HG03342 (cell line): ENCODE measurements at regions not wholly inside any gene's neighbourhood (a gene's known extent, or its start where the extent isn't known, plus 50 kb on each side); places are given as distances from the start of the nearest gene placed in this dataset.

ENCODE experiments used
- ATAC-seq: cut with Tn5 transposase; IDR thresholded peaks from one replicate; pipeline ENCODE4 v1.9.1; 2021; ENCODE audit warnings: mild to moderate bottlenecking, moderate library complexity; ENCODE audit not compliant: unreplicated experiment

DNA sequence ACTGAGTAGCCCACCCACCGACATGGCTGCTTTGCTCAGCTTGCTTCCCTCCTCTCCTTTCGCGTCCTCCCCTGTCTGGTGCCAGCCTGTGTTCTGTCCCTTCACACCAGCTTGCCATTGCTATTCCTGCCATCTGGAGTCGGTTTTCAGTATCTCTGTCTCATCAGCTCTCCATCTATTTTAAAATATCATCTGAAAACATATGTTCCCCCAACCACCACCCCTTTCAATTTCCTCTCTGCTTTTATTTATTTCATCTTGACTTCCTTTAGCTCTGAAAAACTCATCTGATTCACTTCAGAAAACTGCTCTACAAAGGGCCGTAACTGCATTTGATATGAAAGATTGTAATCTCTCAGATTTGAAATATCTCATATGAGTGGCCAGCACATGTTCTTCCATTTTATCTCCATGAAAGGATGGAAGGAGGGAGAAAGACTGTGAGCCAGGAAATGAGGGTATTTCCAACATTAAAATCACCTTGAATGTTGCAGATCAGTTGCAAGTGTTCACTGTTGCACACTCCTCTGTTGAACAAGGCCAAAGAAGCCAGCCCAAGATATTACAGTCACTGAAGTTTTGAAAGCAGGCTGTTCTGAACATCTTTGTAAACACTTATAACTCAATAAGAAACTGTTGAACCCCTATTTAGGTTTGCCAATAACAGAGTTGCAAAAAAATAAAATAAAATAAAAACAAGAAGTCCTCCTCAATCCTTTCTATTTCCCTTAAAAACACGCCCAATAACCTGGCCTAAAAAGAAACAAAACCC is 202.4 kb upstream of the NEBL start:
- no peak for ATAC-seq

DNA sequence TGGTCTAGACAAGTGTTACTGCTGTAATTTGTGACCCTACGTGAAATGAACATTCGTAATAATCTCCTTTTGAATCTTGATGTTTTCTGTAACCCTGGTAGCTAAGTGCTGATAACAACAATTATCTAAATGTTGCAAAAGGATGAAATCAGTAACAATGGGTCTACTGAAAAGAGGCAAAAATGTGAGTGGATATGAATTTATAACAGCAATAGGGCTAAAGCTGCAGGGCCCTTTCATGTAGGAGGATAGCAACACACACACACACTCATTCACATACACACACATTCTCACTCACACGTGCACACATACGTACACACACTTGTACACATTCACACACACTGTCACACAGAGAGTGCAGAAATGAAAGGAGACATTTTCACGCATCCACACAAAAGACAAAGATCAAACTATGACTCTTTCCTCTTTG is 200.8 kb upstream of the NEBL start:
- no peak for ATAC-seq

- ATAC-seq, result no peak
Observed at GRCh38 chr10:21095494-21096055, 198.5 kb upstream of the NEBL start.

- no peak for ATAC-seq
Observed at GRCh38 chr10:21095073-21095472, 198.0 kb upstream of the NEBL start.

- ATAC-seq, result no peak
Observed at GRCh38 chr10:21092683-21093524, 195.8 kb upstream of the NEBL start.

- ATAC-seq, result no peak
Observed at GRCh38 chr10:21090609-21091082, 193.5 kb upstream of the NEBL start.

DNA sequence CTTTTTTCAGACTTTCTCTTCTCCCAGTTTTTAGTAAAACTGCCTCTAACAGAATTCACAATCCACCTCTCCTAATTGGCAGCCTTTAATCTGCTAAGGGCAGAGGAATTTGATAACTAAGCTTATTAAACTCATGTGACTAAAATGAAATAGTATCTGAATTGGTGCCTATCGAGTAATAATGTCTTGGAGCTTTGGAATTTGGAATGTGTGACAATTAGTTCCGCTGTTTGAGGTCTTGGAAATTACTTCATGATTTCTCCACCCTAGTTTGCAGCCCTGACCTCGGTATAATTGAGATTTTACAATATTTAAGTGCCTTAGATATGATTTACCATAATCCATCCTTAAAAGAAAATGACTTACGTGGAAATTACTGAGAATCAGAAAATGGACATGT is 190.4 kb upstream of the NEBL start:
- no peak for ATAC-seq

DNA sequence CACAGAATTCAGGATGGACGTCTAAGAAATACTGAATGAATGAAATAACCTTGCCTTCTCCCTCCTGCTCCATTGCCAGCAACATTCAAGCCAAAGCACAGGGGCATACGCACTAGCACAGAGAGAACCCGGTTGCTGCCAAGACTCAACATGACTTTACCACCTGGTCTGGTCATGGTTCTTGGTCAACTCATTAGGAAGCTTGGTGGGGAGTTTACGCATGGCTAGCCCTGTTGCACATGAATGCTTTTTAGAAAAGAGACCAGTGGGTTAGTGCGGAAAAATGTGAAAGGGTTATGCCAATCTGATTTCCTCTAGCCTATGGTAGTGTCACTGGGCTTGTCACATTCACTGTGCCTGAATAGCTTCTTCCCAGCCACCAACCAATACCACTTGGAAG is 187.6 kb upstream of the NEBL start:
- ATAC-seq, result no peak

GRCh38 chr10:21083861-21084260 is 186.8 kb upstream of the NEBL start:
- no peak for ATAC-seq

GRCh38 chr10:21082206-21082605 is 185.1 kb upstream of the NEBL start:
- ATAC-seq, result no peak

- no peak for ATAC-seq
Observed at GRCh38 chr10:21080261-21080660, 183.2 kb upstream of the NEBL start.

GRCh38 chr10:21079330-21079658 is 182.2 kb upstream of the NEBL start:
- ATAC-seq, result no peak

DNA sequence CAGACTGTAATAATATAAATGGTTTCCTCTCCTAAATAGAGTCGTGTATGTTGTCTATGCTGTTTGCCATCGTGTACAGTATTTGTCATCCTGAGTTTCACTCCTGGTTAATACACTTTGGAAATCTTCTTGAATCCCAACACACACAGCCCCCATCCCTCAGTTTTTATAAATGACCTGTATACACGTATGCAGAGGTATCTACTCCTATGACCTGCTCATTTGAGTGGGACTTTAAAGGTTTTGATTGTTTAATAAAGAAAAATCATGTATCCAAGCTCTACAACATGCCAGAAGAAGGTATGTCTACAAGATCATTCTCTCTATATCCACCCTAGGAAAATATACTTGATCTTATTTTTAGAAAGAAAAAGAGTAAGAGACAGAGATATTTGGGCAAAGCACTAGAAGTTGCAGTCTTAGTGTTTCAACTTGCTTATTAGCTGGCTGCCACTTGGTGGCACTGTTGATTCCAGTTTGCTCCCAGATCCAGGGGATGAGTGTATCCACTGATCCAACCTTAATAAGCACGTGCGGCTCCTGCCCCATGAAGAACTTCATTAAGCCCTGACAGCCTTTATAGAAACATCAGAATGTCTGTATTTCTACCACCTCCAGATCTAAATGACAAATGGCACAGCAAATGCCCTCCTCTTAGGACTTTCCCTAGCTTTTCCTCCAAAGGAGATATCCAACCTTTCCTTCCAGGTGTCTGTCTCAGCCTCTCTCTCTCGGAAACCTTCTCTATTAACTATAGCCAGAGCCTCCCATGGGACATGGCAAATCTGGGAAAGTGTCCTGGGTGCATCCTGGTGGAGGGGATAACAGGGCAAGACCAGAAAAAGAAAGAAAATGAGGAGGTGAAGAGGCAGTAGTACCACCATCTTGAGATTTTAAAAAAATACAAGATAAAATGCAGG is 181.6 kb upstream of the NEBL start:
- ATAC-seq, result peak; percentile 71

DNA sequence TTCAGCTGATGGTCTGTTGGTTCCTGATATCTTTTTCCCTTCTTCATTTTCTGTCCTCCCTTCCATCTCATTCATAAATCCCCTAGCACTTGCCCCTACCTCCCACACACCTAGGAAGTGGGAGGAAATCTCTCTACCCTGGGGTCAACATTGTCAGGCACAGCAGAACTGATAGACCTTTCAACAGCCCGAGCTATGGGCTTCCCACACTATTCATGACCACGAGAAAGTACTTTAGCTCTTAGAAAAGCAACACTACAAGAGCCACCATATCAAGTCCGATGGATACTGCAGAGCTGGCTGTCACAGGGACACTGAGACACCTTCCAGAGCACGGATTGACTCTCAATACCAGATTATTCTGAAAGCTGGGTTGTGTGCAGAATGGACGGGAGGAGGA is 180.6 kb upstream of the NEBL start:
- no peak for ATAC-seq

DNA sequence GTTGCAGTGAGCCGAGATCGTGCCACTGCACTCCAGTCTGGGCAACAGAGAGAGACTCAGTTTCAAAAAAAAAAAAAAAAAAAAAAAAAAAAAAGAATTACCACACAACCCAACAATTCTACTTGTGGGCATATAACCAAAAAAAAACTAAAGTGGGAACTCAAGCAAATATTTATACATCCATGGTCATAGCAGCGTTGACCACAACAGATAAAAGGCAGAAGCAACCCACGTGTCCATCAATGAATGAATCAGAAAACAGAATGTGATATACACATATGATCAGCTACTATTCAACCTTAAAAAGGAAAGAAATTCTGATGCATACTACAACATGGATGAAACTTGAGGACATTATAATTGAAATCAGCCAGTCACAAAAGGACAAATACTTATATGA is 179.3 kb upstream of the NEBL start:
- no peak for ATAC-seq

DNA sequence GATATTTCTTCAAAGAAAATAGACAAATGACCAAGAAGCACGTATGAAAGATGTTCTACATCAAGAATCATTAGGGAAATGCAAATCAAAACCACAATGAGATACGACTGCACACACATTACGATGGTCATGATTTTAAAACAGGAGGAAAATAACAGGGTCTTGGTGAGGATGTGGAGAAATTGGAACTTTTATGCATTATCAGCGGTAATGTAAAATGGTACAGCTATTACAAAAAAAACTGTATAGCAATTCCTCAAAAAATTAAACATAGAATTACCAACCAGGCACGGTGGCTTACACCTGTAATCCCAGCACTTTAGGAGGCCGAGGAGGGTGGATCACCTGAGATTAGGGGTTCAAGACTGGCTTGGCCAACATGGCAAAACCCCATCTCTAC is 178.8 kb upstream of the NEBL start:
- no peak for ATAC-seq

DNA sequence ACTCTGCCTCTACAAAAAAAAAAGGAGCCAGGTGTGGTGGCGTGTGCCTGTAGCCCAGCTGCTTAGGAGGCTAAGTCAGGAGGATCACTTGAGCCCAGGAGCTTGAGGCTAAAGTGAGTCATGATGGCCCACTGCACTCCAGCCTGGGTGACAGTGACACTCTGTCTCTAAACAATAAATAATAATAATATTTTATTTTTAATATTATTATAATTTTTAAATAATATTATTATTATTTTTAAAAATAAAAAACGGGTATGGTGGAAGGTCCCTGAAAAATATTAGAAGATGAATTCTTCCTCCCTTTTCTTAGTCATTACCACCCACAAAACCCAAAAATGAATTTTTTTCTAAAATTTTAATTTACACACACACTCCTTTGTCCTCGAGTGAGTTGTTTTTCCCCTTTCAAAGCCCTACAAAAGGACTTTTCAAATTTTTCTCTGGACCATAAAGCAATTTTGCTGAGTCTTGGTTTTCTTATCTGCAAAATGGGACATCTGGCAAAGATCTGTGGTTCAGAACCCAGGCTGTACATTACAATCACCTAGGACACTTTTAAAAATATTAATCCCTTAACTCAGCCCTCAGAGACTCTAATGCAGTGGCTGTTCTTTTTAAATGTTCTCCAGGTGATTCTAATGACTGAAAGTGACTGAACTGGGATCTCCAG is 174.0 kb upstream of the NEBL start:
- ATAC-seq, result no peak

- no peak for ATAC-seq
Observed at GRCh38 chr10:21069929-21070700, 173.0 kb upstream of the NEBL start.

DNA sequence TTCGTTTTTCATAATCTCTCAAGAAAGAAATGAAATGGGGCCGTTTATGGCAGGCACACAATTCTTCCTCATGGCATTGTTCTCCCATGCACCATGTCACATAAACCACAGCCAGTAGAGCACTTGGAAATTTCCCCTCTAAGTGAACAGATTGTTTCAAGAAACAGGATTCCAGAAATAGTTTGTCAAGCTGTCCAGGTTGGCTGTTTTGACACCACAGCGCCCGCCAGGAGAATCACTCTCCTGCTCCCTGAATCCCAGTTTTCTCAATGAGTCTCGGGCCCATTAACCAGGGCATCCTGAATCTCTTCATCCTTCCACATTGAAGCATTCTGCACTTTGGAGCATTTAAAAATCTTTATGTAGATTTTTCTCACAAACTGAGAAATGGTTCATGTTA is 172.2 kb upstream of the NEBL start:
- no peak for ATAC-seq
